Stimulated activated CD8-positive, alpha-beta memory T cell treated with anti-CD3 and anti-CD28 coated beads, Interleukin-7, amount 100 ng/mL, for 48 hours (primary cell): ENCODE measurements at regions not wholly inside any gene's neighbourhood (a gene's known extent, or its start where the extent isn't known, plus 50 kb on each side); places are given as distances from the start of the nearest gene placed in this dataset.

Source experiments
- DNase-seq, 2 donors: peaks; one replicate each; pipeline ENCODE4 v3.0.0-alpha.2; 2020; ENCODE audit warnings: low read depth in 1 of 2; ENCODE audit errors: extremely low read depth in 1 of 2

DNA sequence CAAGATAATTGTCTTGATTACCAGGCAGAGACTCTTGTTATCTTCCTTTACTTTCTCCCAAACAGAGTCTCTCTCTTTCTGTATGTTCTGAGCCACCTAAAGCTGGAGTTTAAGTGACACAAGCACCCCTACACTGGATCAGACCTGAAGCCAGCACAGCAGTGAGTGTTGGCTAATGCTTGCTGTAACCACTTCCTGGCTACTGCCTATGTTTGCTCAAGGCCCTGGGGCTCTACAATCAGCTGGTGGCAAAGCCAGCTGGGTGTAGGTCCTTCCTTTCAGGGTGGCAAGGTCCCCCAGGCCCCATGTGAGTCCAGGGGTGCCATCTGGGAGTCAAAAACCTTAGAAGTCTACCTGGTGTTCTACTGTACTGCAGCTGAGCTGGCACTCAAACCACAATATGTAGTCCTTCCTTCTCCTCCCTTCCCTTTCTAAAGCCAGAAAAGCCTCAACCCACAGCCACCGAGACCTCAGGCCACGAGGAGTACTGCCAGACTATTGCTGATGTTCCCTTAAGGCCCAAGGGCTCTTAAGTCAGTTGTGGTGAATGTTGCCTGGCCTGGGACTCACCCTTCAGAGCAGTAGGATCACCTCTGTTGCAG, 416.3 kb downstream of the ADRA2A start:
- DNase-seq, result no peak

DNA sequence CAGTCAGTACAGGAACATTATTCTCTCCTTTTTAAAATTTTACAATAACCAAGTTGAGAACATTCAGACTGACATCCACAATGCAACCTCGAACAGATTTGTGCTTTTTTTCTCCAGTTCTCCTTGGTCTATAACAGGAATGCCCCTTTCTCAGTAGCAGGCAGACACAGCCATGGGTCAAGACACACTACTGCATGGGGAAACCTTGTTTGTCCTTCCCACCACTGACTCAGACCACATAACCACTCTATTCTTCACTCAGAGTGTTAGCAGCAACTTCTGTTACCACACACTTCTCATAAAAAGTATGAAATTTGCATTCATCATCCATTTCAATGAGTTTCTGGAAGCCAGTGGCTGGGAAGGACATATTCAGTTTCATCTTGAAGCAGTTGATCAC, 421.7 kb downstream of the ADRA2A start:
- no peak for DNase-seq

DNA sequence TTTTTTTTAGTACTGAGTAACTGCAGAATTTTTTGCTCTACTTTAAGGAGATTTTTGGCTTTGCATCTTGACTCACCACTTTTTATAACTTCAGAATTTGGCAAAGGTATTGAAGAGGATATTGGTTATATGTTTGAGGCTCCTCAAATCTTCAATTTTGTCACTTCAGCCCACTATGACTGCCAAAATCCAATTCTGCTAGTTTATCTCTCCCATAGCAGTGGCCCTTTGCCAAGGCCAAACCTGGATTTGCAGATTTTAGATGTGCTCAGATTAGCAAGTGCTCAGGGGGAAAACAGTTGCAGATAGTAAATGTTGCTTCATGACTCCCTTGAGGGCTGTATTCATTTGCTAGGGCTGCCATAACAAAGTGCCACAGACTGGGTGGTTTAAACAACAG, 427.5 kb downstream of the ADRA2A start:
- no peak for DNase-seq

DNA sequence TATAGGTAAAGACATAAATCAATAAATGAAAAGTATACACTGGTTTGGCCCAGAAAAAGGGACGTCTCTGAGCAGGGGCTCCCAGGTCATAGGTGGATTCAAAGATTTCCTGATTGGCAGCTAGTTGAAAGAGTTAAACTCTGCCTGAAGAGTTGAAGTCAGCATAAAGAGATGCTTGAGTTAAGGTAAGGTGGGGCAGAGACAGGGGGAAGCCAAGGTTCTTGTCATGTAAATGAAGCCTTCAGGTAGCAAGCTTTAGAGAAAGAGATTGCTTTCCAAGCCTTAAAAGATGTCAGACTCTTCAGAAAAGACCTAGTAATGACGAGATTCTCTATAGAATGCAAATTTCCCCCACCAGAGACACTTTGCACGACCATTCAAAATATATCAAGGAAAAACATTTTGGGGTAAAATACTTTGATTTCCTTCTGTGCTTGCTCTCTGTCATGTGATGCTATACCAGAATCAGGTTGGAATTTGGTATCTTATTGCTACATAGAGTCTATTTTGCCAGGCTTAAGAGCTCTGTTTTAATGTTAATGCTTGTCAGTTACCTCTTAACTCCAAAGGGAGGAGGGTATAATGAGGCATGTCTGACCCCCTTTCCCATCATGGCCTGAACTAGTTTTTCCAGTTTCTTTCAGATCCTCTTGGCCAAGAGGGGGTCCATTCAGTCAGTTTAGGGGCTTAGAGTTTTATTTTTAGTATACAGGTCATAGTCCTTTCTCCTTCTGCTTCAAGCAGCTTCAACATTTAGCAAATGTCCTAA, 429.6 kb downstream of the ADRA2A start:
- DNase-seq, result no peak

DNA sequence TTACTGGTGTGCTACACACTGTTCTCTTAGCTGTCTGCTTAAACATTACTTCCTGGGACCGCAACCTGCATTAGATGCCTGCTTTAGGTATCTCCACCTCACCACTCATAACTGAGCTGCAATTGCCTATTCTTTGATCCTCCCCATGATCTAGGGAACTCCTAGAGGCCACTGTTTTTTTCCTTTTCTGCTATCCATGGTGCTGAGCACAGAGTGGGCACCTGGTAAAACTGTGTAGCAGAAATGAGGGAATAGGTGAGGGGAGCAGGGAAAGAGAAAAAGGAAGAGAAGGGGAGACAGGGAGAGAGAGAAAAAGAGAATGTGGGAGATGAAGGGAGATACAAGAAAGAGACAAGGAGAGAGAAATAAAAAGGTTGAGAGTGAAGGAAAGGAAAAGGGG, 434.9 kb downstream of the ADRA2A start:
- no peak for DNase-seq

DNA sequence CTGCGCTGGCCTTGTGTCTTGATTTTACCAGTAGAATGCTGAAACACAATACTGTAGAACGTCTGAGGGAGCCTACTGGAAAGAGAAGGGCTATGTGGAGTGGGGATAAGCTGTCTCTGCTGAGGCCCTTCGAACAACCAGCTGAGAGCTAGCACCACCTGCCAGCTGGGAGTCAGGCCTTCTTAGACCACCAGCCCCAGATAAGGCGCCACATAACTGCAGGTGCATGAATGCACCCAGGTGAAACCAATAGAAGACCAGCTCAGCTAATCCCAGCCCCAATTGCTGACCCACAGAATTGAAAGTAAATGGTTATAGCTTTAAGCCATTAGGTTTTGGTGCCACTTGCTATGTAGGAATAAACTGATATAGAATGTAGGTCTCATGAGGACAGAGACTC, 438.4 kb downstream of the ADRA2A start:
- DNase-seq, result no peak

DNA sequence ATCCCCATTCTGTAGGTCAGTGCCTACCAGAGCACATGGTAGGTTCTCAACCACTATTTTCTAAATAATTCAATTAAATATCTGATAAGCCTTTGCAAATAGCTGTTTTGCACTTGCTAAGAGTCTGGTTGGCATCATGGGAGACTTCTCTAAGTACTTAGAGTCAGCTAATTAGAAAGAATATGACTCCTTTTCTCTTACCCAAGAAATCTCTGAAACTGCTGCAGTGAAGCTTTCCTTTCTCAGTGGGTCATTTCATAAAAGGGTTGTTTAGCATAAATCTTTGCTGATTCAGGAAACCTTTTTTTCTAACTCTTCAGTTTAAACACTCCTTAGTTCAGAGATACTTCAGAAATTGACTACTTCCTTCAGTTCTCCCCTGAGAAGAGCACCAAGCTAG, 438.9 kb downstream of the ADRA2A start:
- no peak for DNase-seq

DNA sequence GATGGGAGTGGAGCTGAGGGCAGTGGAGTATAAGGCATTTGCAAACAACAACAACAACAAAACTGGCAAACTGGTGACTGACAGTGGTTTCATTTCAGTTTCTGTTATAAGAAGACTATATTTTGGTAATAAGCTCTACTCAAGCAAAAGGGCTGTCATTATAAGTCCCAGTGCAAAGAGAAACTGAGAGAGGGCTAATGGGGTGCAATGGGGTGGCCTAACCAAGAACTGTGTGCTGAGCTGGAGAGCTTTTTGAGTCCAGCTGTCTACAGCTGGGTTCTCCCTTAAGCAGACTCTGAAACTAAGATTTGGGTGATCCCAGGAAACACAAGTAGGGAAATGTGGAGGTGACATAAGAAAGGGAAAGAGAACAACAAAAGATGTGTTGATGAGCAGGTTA, 439.3 kb downstream of the ADRA2A start:
- no peak for DNase-seq

DNA sequence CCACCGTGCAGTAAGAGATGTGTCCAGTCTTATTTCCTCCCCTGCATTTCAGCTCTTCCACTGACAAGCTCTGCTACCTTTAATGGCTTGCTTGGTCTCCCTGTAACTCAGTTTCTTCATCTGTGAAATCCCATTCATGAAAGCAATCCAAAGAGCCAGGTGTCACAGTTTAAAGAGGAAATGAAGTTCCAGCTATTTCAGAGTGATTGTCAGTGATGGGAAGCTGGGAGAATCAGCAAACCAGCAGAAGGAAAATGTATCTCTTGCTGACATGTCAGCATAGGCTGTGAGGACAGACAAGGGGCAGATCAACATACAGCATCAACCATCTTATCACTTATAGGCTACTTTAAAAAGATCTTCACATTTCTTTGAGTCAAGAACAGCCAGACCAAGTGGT, 445.3 kb downstream of the ADRA2A start:
- DNase-seq, result no peak

DNA sequence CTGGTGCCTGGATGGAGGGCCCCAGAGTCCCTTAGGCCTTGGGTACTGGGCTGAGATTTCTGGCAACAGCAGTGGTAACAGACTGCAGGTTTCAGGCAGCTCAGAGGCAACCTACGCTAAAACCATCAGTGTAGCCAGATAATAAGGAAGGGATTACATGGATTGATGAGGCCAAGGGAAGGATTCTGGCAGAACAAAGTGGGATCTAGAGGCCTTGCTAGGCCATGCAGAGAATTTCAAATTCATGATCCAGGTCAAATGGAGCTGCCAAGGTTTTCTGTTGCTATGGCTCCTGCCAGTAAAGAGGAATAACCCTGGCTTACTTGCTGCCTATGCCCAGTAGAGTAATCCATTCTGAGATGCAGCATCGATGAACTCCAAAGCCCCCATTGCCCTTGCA, 445.7 kb downstream of the ADRA2A start:
- DNase-seq, result no peak

DNA sequence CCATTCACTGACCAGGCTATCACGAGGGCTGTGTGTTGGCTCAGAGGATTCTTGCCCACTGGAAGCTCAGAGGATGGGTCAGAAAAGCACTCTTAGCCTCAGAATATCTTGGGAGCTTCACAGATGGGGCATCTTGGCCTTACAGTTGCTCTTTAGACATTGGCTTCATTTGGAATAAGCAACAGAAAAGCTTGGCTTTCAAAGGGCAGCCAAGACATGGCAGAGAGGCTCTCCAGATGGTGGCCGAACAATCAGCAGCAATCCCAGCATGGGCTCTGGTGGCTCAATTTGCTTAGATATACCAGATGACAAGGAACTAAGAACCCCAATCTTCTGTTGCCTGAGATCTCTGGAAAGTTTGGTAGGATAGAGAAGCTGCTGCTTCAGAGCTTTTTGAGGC, 446.2 kb downstream of the ADRA2A start:
- DNase-seq, result no peak

DNA sequence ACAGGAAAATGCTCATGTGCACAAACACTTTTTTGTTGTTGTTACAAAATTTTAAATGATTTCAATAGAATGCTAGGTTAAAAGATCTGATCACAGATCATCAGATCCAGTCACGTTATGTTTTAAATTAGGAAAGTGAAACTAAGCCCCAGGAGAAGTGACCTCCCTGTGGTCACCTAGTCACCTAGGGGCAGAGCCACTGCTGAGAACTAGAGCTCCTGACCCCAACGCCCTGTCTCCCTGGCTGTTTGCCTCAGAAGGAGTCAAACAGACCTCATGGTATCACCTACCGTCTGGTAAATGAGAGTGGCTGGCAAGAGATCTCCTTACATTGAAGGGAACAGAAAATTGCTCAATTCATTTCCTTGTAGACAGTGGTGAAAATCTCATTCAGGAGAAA, 447.3 kb downstream of the ADRA2A start:
- no peak for DNase-seq

DNA sequence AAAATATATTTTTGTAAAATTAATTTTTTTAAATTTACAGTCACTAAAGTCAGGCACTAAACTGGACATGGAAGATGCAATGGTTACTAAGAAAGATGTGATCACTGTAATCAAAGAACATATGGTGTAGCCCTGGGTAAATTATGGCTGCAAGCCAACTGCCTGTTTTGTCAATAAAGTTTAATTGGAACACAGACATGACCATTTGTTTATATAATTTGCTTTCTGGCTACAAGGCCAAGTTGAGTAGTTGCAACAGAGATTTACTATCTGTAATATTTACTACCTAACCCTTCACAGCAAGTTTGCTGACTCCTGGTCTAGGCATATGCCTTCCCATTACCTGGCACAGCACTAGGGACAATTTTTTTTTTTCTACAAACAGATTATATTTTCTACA, 448.9 kb downstream of the ADRA2A start:
- no peak for DNase-seq

DNA sequence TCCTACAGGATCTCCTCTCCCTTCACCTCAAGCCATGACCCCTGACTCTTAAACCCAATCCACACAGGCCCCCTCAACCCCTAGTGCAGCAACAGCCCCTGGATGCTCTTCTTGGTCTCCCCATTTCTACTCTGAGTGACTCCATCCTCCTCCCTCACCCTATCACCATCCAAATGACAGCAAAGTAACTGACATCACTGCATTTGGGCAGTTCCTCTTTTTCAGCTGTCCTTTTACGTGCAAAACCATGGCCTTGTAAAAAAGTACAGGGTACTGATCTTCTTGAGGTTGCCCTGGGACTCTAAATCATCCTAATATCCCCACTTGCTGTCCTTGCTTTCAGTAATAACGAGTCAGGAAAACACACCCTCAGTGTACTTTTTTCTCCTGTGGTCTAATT, 454.9 kb downstream of the ADRA2A start:
- DNase-seq, result no peak

DNA sequence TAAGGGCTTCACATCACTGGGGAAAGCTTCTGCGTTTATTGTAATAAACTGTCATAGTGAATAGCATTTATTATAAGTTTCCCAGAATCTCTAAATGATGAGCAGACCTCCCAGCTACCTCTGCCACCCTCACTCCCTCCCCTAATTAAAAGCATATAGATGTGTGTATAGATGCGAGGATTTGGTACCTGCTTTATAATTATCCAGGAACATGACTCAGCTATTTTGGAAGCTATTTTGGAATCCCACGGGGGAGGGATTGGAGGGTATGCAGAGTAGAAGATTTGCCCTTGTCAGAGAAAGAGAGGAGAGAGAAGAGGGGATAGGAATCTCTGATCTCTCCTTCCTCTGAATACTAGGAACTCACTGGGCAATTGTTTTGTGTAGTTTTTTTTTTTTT, 455.3 kb downstream of the ADRA2A start:
- DNase-seq, result no peak

DNA sequence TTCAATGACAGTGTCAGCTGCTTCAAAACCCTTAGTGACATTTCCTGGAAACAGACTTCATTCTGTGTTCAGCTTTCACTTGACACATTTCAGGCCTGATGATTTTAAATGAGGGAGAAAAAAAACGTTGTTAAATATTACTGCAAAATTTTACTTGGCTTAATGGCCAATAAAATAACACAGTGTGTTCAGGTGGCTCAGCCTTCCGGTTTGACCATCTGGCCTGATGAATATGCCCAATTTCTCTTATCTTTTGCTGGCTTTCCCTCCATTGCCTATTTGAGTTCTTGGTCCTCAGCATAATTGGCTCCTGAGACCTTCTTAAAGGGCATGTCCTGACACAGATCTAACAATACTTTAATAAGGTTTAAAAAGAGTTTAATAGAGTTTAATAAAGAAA, 462.4 kb downstream of the ADRA2A start:
- DNase-seq, result no peak

DNA sequence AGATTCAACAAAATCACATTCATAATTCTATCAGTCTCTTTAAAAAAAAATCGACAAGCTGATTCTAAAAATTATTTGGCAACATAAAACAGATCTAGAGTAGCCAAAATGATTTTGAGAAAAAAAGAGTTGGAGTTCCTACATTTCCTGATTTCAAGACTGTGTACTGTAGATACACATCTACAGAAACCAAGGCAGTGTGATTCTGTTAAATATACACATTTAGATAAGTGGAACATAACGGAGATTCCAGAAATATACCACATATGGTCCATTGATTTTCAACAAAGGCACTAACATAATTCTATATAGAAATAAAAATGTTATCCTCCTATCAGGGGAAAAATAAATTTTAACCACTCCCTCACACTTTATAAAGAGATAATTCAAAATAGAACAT, 467.0 kb downstream of the ADRA2A start:
- no peak for DNase-seq

DNA sequence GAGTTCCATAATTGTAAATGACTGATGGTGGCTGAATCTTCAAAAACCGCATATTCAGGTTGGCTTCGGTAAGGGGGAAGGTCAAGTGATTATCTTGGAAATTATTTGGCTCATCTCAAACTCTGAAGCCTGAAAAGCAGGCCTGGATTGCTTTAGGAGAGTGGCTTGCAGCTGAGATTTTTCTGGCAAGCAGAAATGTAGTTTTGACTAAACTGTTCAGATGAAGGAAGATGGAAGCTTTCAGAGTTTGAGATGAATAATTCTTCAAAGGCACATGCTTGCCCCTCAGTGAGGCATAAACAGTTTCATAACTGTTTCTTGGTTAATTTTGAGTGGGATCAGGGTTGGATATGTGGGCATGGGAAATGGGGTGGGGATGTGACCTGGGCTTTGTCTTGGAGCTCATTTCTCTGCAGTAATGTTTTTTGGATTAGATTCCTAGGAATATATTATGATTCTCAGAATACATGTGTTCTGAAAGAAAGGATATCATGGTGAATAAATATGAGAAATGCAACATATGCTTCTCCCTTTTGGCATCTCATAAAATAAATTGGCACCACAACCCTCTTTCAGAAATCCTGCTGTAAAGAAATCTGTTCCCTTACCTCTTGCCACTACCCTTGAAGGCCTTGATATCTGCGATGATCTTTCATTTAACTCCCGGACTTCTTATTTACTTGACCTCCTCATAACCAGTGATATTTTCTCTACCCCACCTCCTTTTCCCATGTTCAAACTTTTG, 469.2 kb downstream of the ADRA2A start:
- no peak for DNase-seq

DNA sequence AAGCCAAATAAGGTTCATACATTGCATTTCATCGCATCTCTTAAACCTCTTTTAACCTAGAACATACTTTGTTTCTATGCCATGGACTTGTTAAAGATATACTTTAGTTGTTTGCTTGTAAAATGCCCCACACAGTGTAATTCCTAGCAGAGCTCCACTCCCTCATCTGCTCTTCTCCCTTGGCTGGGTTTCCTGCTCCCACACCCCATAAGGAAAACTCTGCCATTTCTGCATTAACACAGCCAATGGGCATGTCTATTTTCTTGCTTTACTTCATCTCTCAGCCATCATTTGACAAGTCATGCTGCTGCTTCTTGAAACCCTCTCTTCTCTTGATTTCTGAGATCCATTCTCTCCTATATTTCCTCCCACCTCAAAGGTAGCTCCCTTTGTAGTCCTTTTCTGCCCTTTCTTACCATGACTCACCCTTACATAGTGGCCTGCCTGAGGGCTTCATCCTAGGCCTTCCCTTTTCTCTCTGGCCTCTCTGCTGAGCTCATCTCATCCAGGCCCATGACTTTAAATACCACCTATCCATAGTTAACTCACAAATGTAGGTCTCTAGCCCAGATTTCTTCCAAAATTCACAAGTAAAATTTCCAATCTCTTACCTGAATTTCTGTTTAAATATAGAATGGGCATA, 471.4 kb downstream of the ADRA2A start:
- DNase-seq, result no peak

DNA sequence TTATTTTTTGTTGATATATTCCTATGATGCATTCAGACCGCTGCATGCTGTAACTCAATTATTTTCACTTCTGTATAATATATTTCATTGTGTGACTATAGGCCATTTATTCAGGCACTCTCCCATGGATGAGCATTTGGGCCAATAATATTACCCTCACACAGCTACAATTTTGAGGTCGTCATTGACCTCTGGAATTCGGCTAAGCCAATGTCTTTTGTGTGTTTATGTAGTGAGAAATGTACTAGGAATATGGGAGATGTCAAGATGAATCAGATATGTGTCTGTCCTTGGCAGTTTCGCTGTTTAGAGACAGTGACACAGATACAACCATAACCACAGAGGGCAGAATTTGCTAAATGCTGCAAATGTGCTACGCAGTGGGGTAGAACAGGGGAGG, 474.2 kb downstream of the ADRA2A start:
- no peak for DNase-seq

DNA sequence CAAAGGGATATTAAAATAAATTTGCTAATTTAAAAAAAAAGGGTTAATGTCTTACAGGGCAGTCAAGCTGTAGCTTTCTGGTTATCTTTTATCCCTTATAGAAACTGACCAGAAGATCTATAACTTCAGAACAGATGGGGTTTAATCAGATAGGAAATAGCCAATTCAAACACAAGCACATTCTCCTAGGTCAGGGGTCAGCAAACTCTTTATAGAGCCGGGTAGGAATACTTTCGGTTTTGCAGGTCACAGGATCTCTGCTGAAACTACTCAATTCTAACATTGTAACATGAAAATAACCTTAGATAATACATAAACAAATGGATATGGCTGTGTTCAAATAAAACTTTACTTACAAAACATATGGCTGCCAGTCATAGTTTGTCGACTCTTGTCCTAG, 479.8 kb downstream of the ADRA2A start:
- DNase-seq, result no peak

DNA sequence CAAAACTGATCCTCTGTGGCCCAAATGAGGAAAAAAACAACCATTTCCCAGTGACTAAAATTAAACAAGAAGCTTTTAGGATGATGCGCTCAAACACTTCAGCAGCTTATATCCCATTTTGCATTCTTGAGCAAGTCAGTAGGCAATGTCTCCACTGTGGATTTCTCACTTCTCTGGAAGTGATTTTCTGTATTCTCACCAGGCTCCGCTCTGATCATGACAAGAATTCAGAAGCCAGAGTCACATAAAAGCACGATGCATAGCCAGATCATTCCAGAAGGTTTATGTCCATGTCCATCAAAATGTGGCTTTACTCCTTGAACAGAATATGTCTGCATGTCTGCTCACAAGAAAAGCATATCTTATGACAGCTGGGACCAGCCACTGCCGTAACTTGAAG, 481.4 kb downstream of the ADRA2A start:
- DNase-seq, result no peak
